Mucosa of stomach (tissue), 1 donor: ENCODE measurements at regions not wholly inside any gene's neighbourhood (a gene's known extent, or its start where the extent isn't known, plus 50 kb on each side); places are given as distances from the start of the nearest gene placed in this dataset.

Source experiments
- H3K27me3 ChIP-seq: one replicate; pipeline ENCODE4 v1.7.0; 2013; ENCODE audit warnings: mild to moderate bottlenecking, low read length; ENCODE audit not compliant: control insufficient read depth, insufficient read depth
- H3K36me3 ChIP-seq: one replicate; pipeline ENCODE4 v1.7.0; 2013; ENCODE audit warnings: low read length; ENCODE audit not compliant: control insufficient read depth, insufficient read depth
- H3K4me1 ChIP-seq: one replicate; pipeline ENCODE4 v1.7.0; 2013; ENCODE audit warnings: mild to moderate bottlenecking, low read length; ENCODE audit not compliant: control insufficient read depth, insufficient read depth
- H3K4me3 ChIP-seq: one replicate; pipeline ENCODE4 v1.7.0; 2013; ENCODE audit warnings: low read length
- H3K9ac ChIP-seq: one replicate; pipeline ENCODE4 v1.7.0; 2013; ENCODE audit warnings: mild to moderate bottlenecking, low read length, moderate library complexity
- H3K9me3 ChIP-seq: one replicate; pipeline ENCODE4 v1.7.0; 2013; ENCODE audit warnings: mild to moderate bottlenecking, low read length, moderate library complexity; ENCODE audit not compliant: control insufficient read depth
- donor health status: Pancreatic carcinoma.

GRCh38 chr3:181805703-181806102 lies 94.0 kb downstream of the SOX2 start:
- H3K27me3 ChIP-seq, result no peaks in the 10 kb centered on the region
- no peaks in the 10 kb centered on the region for H3K4me1 ChIP-seq
- no peaks in the 10 kb centered on the region for H3K9me3 ChIP-seq
- no peak overlapping the region for H3K4me3 ChIP-seq
- no peak overlapping the region for H3K9ac ChIP-seq
- no peaks in the 10 kb centered on the region for H3K36me3 ChIP-seq

GRCh38 chr3:181808053-181808452 lies 96.3 kb downstream of the SOX2 start:
- no peaks in the 10 kb centered on the region for H3K4me1 ChIP-seq
- no peak overlapping the region for H3K4me3 ChIP-seq
- H3K36me3 ChIP-seq, result no peaks in the 10 kb centered on the region
- no peak overlapping the region for H3K9ac ChIP-seq
- H3K27me3 ChIP-seq, result no peaks in the 10 kb centered on the region
- no peaks in the 10 kb centered on the region for H3K9me3 ChIP-seq

- Histone ChIP-seq H3K36me3 (no peaks in the 10 kb centered on the region), H3K4me3 (no peak overlapping the region), H3K27me3 (no peaks in the 10 kb centered on the region), H3K9me3 (no peaks in the 10 kb centered on the region), H3K4me1 (peaks cover 8% of the 10 kb centered on the region), H3K9ac (no peak overlapping the region)
Observed at GRCh38 chr3:181823716-181824115, 112.0 kb downstream of the SOX2 start.

- H3K9ac ChIP-seq, result no peak overlapping the region
- no peak overlapping the region for H3K4me3 ChIP-seq
- H3K4me1 ChIP-seq, result peaks cover 8% of the 10 kb centered on the region
- H3K36me3 ChIP-seq, result no peaks in the 10 kb centered on the region
- H3K27me3 ChIP-seq, result no peaks in the 10 kb centered on the region
- H3K9me3 ChIP-seq, result no peaks in the 10 kb centered on the region
Observed at GRCh38 chr3:181824961-181825360, 113.2 kb downstream of the SOX2 start.

GRCh38 chr3:181839039-181839915 lies 127.6 kb downstream of the SOX2 start:
- peak overlapping the region; percentile 59 for H3K9ac ChIP-seq
- H3K27me3 ChIP-seq, result no peaks in the 10 kb centered on the region
- no peaks in the 10 kb centered on the region for H3K36me3 ChIP-seq
- H3K9me3 ChIP-seq, result no peaks in the 10 kb centered on the region
- H3K4me1 ChIP-seq, result peaks cover 10% of the 10 kb centered on the region
- peak overlapping the region; percentile 29 for H3K4me3 ChIP-seq

GRCh38 chr3:181839916-181840297 lies 128.2 kb downstream of the SOX2 start:
- H3K9ac ChIP-seq, result peak overlapping the region; percentile 59
- no peaks in the 10 kb centered on the region for H3K36me3 ChIP-seq
- peak overlapping the region; percentile 29 for H3K4me3 ChIP-seq
- H3K9me3 ChIP-seq, result no peaks in the 10 kb centered on the region
- H3K4me1 ChIP-seq, result peaks cover 10% of the 10 kb centered on the region
- no peaks in the 10 kb centered on the region for H3K27me3 ChIP-seq

- Histone ChIP-seq H3K36me3 (no peaks in the 10 kb centered on the region), H3K9ac (no peak overlapping the region), H3K9me3 (no peaks in the 10 kb centered on the region), H3K4me3 (no peak overlapping the region), H3K27me3 (no peaks in the 10 kb centered on the region), H3K4me1 (peaks cover 5% of the 10 kb centered on the region)
Observed at GRCh38 chr3:181844211-181844610, 132.5 kb downstream of the SOX2 start.

GRCh38 chr3:181847276-181847675 lies 135.6 kb downstream of the SOX2 start:
- no peaks in the 10 kb centered on the region for H3K4me1 ChIP-seq
- no peaks in the 10 kb centered on the region for H3K9me3 ChIP-seq
- no peaks in the 10 kb centered on the region for H3K27me3 ChIP-seq
- no peak overlapping the region for H3K9ac ChIP-seq
- H3K4me3 ChIP-seq, result no peak overlapping the region
- no peaks in the 10 kb centered on the region for H3K36me3 ChIP-seq

- Histone ChIP-seq H3K36me3 (no peaks in the 10 kb centered on the region), H3K4me1 (no peaks in the 10 kb centered on the region), H3K27me3 (no peaks in the 10 kb centered on the region), H3K9me3 (no peaks in the 10 kb centered on the region), H3K4me3 (no peak overlapping the region), H3K9ac (no peak overlapping the region)
Observed at GRCh38 chr3:181851063-181851462, 139.3 kb downstream of the SOX2 start.

GRCh38 chr3:181855825-181856224 lies 144.1 kb downstream of the SOX2 start:
- Histone ChIP-seq H3K4me1 (peaks cover 5% of the 10 kb centered on the region), H3K36me3 (no peaks in the 10 kb centered on the region), H3K9me3 (no peaks in the 10 kb centered on the region), H3K27me3 (no peaks in the 10 kb centered on the region), H3K9ac (no peak overlapping the region), H3K4me3 (no peak overlapping the region)

GRCh38 chr3:181859518-181859917 lies 147.8 kb downstream of the SOX2 start:
- Histone ChIP-seq H3K36me3 (no peaks in the 10 kb centered on the region), H3K9me3 (no peaks in the 10 kb centered on the region), H3K27me3 (no peaks in the 10 kb centered on the region), H3K9ac (no peak overlapping the region), H3K4me3 (no peak overlapping the region), H3K4me1 (peaks cover 5% of the 10 kb centered on the region)

- H3K9me3 ChIP-seq, result no peaks in the 10 kb centered on the region
- H3K27me3 ChIP-seq, result no peaks in the 10 kb centered on the region
Observed at GRCh38 chr3:181860235-181860634, 148.5 kb downstream of the SOX2 start.

More at GRCh38 chr3:181860235-181860634, 148.5 kb downstream of the SOX2 start:
- Histone ChIP-seq H3K9ac (no peak overlapping the region), H3K4me1 (peaks cover 5% of the 10 kb centered on the region), H3K36me3 (no peaks in the 10 kb centered on the region), H3K4me3 (no peak overlapping the region)
